GM19395 (cell line): ENCODE measurements at regions not wholly inside any gene's neighbourhood (a gene's known extent, or its start where the extent isn't known, plus 50 kb on each side); places are given as distances from the start of the nearest gene placed in this dataset.
"Not testable (repeated sequence)": the region's sequence is repeated elsewhere in the genome, so short reads cannot be mapped to it uniquely, and the experiment has no call there.

Experiments
- ATAC-seq: cut with Tn5 transposase; IDR thresholded peaks from one replicate; pipeline ENCODE4 v1.9.1; 2021; ENCODE audit warnings: mild to moderate bottlenecking, moderate library complexity; ENCODE audit not compliant: unreplicated experiment

- no peak for ATAC-seq
Measured at GRCh38 chrX:6990552-6991193, 156.8 kb upstream of the STS start.

- ATAC-seq, result no peak
Measured at GRCh38 chrX:6989858-6990257, 157.7 kb upstream of the STS start.

- ATAC-seq, result not testable (repeated sequence)
Measured at GRCh38 chrX:6988694-6989093, 158.8 kb upstream of the STS start.

- no peak for ATAC-seq
Measured at GRCh38 chrX:6986915-6987314, 160.6 kb upstream of the STS start.

- ATAC-seq, result no peak
Measured at GRCh38 chrX:6985537-6985936, 162.0 kb upstream of the STS start.

GRCh38 chrX:6983207-6983955, 164.1 kb upstream of the STS start:
- ATAC-seq, result no peak

- no peak for ATAC-seq
Measured at GRCh38 chrX:6981718-6982406, 165.7 kb upstream of the STS start.

- no peak for ATAC-seq
Measured at GRCh38 chrX:6980981-6981380, 166.5 kb upstream of the STS start.

GRCh38 chrX:6968231-6968630, 179.3 kb upstream of the STS start:
- no peak for ATAC-seq

- no peak for ATAC-seq
Measured at GRCh38 chrX:6965729-6966128, 181.8 kb upstream of the STS start.

- no peak for ATAC-seq
Measured at GRCh38 chrX:6962006-6962355, 185.5 kb upstream of the STS start.

GRCh38 chrX:6961286-6962005, 186.1 kb upstream of the STS start:
- ATAC-seq, result no peak

GRCh38 chrX:6959006-6959405, 188.5 kb upstream of the STS start:
- no peak for ATAC-seq

GRCh38 chrX:6954836-6955235, 192.7 kb upstream of the STS start:
- no peak for ATAC-seq

GRCh38 chrX:6946168-6946567, 201.3 kb upstream of the STS start:
- no peak for ATAC-seq

- ATAC-seq, result no peak
Measured at GRCh38 chrX:6941041-6941440, 206.5 kb upstream of the STS start.

- not testable (repeated sequence) for ATAC-seq
Measured at GRCh38 chrX:6932942-6933341, 214.6 kb upstream of the STS start.

- ATAC-seq, result no peak
Measured at GRCh38 chrX:6930307-6930849, 217.1 kb upstream of the STS start.

- ATAC-seq, result no peak
Measured at GRCh38 chrX:6924443-6925077, 223.0 kb upstream of the STS start.

- ATAC-seq, result no peak
Measured at GRCh38 chrX:6917666-6918065, 229.8 kb upstream of the STS start.

GRCh38 chrX:6910218-6910617, 237.3 kb upstream of the STS start:
- ATAC-seq, result no peak
